ENCODE measurements at regions not wholly inside any gene's neighbourhood (a gene's known extent, or its start where the extent isn't known, plus 50 kb on each side); places are given as distances from the start of the nearest gene placed in this dataset.

- TF ChIP-seq ZNF274 (IDR thresholded peaks at IDR 0.05; ENCODE audit: low read depth, low read length): no peak
- no peak for TF ChIP-seq YY1 (IDR thresholded peaks at IDR 0.05; ENCODE audit: insufficient read depth, insufficient read length)
These were observed 206.1 kb upstream of the NPSR1 start for GRCh38 chr7:34451923-34452322.
